ENCODE measurements at regions not wholly inside any gene's neighbourhood (a gene's known extent, or its start where the extent isn't known, plus 50 kb on each side); places are given as distances from the start of the nearest gene placed in this dataset.

DNA sequence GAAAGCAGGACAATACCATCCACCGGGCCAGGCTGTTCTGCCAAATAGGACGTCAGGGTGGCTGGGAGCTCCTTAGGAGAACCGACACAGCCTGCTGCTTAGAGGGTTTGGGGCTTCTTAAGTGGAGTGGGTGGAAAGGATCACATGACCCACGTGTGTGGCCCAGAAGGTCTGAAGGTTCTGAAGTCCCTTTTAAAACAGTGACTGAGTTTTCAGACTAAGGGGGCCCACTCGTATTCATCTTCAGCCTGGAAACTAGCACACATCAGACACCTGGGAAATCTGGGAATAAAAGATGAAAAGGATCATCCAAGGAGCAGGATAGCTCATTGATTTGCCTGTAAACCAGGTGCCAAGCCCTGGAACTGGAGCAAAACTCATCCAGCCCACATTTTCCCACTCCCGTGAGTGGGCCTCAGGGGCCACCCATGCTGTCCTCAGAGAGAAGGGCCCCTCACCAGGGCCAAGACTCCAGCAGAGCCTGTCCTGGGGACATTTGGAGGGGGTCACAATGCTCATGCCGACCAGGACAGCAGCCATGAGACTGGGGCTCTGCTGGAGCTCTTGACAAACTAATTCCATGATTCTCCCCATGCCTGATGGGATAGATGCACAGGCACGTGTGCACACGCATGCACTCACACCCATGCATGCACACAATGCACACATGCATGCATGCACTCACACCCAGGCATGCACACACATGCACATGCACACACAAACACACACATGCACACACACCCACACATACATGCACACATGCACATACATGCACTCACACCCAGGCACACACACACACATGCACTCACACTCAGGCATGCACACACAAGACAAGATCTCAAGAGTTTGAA lies 168.8 kb upstream of the PPP2R2D start:
- no peak for TF ChIP-seq CTCF (IDR thresholded peaks at IDR 0.05; ENCODE audit: low read depth, low read length)
- H3K4me3 ChIP-seq (replicated peaks in 1 of 2; ENCODE audit: low read depth in 2 of 2, low read length in 2 of 2) = no peak overlapping the region
- DNase-seq (ENCODE audit: low read depth in 2 of 2) = no peak

DNA sequence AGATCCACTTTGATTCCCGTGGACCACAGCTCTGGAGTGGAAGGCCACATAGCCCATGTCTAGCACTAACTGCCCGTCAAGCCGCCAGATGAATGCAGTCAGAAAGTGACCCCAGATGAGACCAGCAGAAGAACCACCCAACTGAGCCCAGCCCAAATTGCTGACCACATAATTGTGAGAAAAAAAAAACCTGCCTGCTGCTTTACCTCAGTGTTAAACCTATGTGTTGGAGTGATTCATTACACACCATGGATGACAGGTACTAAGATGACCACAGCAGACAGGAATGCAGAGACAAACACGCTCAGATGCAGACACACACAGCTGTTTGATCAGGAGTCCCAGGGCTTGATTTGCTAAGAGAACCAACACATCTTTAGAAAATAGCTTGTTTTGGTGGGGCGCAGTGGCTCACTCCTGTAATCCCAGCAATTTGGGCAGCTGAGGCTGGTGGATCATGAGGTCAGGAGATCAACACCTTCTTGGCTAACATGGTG lies 168.1 kb upstream of the PPP2R2D start:
- no peak overlapping the region for H3K4me3 ChIP-seq (replicated peaks in 1 of 2; ENCODE audit: low read depth in 2 of 2, low read length in 2 of 2)
- DNase-seq (ENCODE audit: low read depth in 2 of 2) = no peak
- no peak for TF ChIP-seq CTCF (IDR thresholded peaks at IDR 0.05; ENCODE audit: low read depth, low read length)

- no peak for DNase-seq (ENCODE audit: low read depth in 2 of 2)
- no peak for TF ChIP-seq CTCF (IDR thresholded peaks at IDR 0.05; ENCODE audit: low read depth, low read length)
- H3K4me3 ChIP-seq (replicated peaks in 1 of 2; ENCODE audit: low read depth in 2 of 2, low read length in 2 of 2) = no peak overlapping the region
These were observed 167.2 kb upstream of the PPP2R2D start for GRCh38 chr10:131733596-131733995.

- H3K4me3 ChIP-seq (replicated peaks in 1 of 2; ENCODE audit: low read depth in 2 of 2, low read length in 2 of 2) = no peak overlapping the region
- no peak for TF ChIP-seq CTCF (IDR thresholded peaks at IDR 0.05; ENCODE audit: low read depth, low read length)
- no peak for DNase-seq (ENCODE audit: low read depth in 2 of 2)
These were observed 165.2 kb upstream of the PPP2R2D start for GRCh38 chr10:131735577-131735976.

DNA sequence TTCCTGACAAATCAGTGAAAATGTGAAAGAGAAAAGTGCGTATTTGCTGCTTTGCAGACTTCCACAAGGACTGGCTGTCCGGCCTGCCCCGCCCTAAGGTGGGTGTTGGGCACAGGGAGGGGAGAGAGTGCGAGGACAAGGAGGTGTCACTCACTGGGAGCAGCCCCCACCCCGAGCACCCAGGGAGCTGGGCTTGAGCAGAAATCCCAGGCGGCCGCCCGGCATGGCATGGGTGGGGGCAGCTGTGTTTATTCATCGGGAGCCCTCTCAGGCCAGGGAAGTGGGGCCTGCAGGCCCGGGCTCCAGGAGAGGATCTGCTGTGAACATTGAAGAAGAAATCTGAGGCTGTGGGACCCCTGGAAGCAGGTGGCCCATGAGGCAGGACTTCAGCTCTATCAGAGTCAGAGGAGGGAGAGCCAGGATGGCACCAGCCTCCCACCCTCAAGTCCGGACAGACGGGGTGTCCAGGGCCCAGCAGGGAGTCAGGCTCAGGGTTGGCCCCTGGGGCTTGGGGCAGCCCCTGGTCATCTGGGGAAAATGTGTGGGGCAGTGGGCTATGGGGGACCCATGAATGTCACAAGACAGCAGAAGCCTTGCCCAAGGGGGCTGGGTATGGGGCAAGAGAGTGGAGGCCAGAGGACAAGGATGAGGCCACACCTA lies 164.4 kb upstream of the PPP2R2D start:
- TF ChIP-seq CTCF (IDR thresholded peaks at IDR 0.05; ENCODE audit: low read depth, low read length) = no peak
- no peak for DNase-seq (ENCODE audit: low read depth in 2 of 2)
- H3K4me3 ChIP-seq (replicated peaks in 1 of 2; ENCODE audit: low read depth in 2 of 2, low read length in 2 of 2) = no peak overlapping the region

DNA sequence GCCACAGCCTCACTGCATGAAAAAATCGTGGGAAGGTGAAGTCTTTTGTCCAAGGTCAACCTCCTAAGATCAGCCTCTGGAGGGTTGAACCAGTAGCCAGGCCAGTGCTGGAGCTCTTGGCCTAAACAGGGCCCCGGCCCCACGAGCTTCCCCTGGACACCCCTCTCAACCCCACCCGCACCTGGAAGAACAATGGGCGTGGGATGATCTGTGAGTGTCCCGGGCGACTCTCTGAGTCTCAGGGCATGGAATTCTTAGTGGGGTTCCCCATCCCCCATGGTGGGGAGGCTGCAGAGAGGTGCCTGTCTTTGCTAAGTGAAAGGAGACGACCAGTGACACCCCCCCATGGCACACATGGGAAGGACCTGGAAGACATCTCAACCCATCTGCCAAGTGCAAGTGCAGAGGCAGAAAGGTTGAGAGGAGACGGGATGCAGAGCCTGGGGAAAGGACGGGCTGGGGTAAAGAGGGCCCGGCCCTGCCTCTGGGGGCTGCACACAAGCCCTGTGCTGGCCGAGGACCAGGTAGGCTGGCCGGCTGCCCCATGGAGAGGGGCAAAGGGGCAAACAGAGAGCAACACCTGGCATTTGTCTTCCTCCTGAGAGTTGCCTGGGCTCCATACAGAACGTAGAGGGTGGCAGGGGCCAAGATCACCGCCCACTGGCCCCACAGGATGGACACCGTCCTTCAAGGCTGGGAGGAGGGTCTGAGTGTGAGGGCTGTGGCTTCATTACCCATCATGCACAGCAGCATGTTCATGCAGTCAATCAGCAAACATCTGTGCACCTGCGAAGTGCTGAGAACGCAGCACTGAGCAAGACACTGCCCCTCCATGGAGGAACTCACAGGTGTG lies 163.0 kb upstream of the PPP2R2D start:
- DNase-seq (ENCODE audit: low read depth in 2 of 2) = no peak
- TF ChIP-seq CTCF (IDR thresholded peaks at IDR 0.05; ENCODE audit: low read depth, low read length) = no peak
- H3K4me3 ChIP-seq (replicated peaks in 1 of 2; ENCODE audit: low read depth in 2 of 2, low read length in 2 of 2) = no peak overlapping the region

All from cardiac fibroblast (primary cell).